ENCODE measurements at regions not wholly inside any gene's neighbourhood (a gene's known extent, or its start where the extent isn't known, plus 50 kb on each side); places are given as distances from the start of the nearest gene placed in this dataset.

GRCh38 chr1:22248746-22249145, 105.8 kb upstream of the WNT4 start:
- no peak for DNase-seq (ENCODE audit: extremely low read depth, low read depth)
- no peak for TF ChIP-seq CTCF (IDR thresholded peaks at IDR 0.05; ENCODE audit: low read depth, low read length, missing control alignments)

GRCh38 chr1:22249928-22250680, 107.2 kb upstream of the WNT4 start:
- TF ChIP-seq CTCF (IDR thresholded peaks at IDR 0.05; ENCODE audit: low read depth, low read length, missing control alignments): no peak
- no peak overlapping the region for H3K4me3 ChIP-seq (replicated peaks; ENCODE audit: low read depth, low read length)
- DNase-seq (ENCODE audit: extremely low read depth, low read depth): peak; percentile 19

More at GRCh38 chr1:22248746-22249145, 105.8 kb upstream of the WNT4 start:
- no peak overlapping the region for H3K4me3 ChIP-seq (replicated peaks; ENCODE audit: low read depth, low read length)

GRCh38 chr1:22250724-22251123, 107.8 kb upstream of the WNT4 start:
- peak; percentile 71 for DNase-seq (ENCODE audit: extremely low read depth, low read depth)
- no peak for TF ChIP-seq CTCF (IDR thresholded peaks at IDR 0.05; ENCODE audit: low read depth, low read length, missing control alignments)
- no peak overlapping the region for H3K4me3 ChIP-seq (replicated peaks; ENCODE audit: low read depth, low read length)

GRCh38 chr1:22252251-22252650, 109.4 kb upstream of the WNT4 start:
- H3K4me3 ChIP-seq (replicated peaks; ENCODE audit: low read depth, low read length): no peak overlapping the region
- no peak for DNase-seq (ENCODE audit: extremely low read depth, low read depth)
- no peak for TF ChIP-seq CTCF (IDR thresholded peaks at IDR 0.05; ENCODE audit: low read depth, low read length, missing control alignments)

GRCh38 chr1:22253012-22253790, 110.3 kb upstream of the WNT4 start:
- no peak overlapping the region for H3K4me3 ChIP-seq (replicated peaks; ENCODE audit: low read depth, low read length)
- no peak for TF ChIP-seq CTCF (IDR thresholded peaks at IDR 0.05; ENCODE audit: low read depth, low read length, missing control alignments)
- no peak for DNase-seq (ENCODE audit: extremely low read depth, low read depth)

GRCh38 chr1:22254756-22255155, 111.9 kb upstream of the WNT4 start:
- H3K4me3 ChIP-seq (replicated peaks; ENCODE audit: low read depth, low read length): no peak overlapping the region
- TF ChIP-seq CTCF (IDR thresholded peaks at IDR 0.05; ENCODE audit: low read depth, low read length, missing control alignments): no peak
- no peak for DNase-seq (ENCODE audit: extremely low read depth, low read depth)

All from HFF-Myc (cell line).